Lower lobe of right lung (tissue), 2 donors: ENCODE measurements at regions not wholly inside any gene's neighbourhood (a gene's known extent, or its start where the extent isn't known, plus 50 kb on each side); places are given as distances from the start of the nearest gene placed in this dataset.

ENCODE experiments used
- ATAC-seq, 2 donors: fragments of 200-7000 bp; cut with Tn5 transposase; one replicate each; pipeline ENCODE4 v1.9.1; 2020 to 2022; ENCODE audit warnings: mild to moderate bottlenecking in 2 of 2, moderate library complexity in 2 of 2
- DNase-seq: peaks from one replicate; pipeline ENCODE4 v3.0.0-alpha.2; 2020
- H3K27ac ChIP-seq: fragments of 200-600 bp; one replicate; pipeline ENCODE4 v1.8.0; 2022
- H3K27me3 ChIP-seq: fragments of 200-600 bp; one replicate; pipeline ENCODE4 v1.8.0; 2022; ENCODE audit warnings: low read depth
- H3K36me3 ChIP-seq: fragments of 200-600 bp; one replicate; pipeline ENCODE4 v1.8.0; 2022; ENCODE audit warnings: mild to moderate bottlenecking
- H3K4me1 ChIP-seq: fragments of 200-600 bp; one replicate; pipeline ENCODE4 v1.8.0; 2022
- H3K4me3 ChIP-seq: fragments of 200-600 bp; one replicate; pipeline ENCODE4 v1.8.0; 2022; ENCODE audit warnings: mild to moderate bottlenecking
- H3K9me3 ChIP-seq: fragments of 200-600 bp; one replicate; pipeline ENCODE4 v1.8.0; 2022
- CTCF ChIP-seq: fragments of 200-600 bp; IDR thresholded peaks from one replicate; pipeline ENCODE4 v1.8.0; 2022; ENCODE audit warnings: antibody characterized with exemption, mild to moderate bottlenecking
- intact Hi-C: fragments of 100-400 bp; cut with DNase I; formaldehyde crosslinking; loops from one replicate; pipeline ENCODE4 v1.11.0; 2022
- donor health status: DM: no; HTN: yes; CAD: no; lungs with severe emphysema.

DNA sequence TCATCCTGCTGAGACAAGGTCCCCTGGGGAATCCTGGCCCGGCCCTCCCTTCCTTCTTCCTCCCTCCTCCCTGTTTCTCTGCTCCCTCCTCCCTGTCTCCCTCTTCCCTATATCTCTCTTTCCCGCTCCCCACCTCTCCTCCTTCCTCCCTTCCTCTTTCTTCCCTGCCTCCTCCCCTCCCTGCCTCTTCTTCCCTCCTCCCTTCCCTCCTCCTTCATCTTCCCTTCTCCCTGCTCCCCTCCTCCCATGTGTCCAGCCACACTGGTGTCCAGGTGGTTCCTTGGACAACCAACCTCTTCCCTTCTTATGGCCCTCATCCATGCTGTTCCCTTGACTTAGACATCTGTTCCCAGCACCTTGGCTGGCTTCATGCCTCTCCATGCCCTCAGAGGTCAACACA, 258.1 kb downstream of the MN1 start:
- Histone ChIP-seq H3K27me3 (no peaks in the 10 kb centered on the region), H3K9me3 (no peaks in the 10 kb centered on the region), H3K27ac (no peak overlapping the region), H3K36me3 (no peaks in the 10 kb centered on the region), H3K4me3 (no peak overlapping the region), H3K4me1 (no peaks in the 10 kb centered on the region)
- no peak for DNase-seq
- ATAC-seq = no peak
- TF ChIP-seq CTCF = no peak
- intact Hi-C loops = no loop called here

GRCh38 chr22:27545085-27545484, 256.5 kb downstream of the MN1 start:
- no peak for TF ChIP-seq CTCF

DNA sequence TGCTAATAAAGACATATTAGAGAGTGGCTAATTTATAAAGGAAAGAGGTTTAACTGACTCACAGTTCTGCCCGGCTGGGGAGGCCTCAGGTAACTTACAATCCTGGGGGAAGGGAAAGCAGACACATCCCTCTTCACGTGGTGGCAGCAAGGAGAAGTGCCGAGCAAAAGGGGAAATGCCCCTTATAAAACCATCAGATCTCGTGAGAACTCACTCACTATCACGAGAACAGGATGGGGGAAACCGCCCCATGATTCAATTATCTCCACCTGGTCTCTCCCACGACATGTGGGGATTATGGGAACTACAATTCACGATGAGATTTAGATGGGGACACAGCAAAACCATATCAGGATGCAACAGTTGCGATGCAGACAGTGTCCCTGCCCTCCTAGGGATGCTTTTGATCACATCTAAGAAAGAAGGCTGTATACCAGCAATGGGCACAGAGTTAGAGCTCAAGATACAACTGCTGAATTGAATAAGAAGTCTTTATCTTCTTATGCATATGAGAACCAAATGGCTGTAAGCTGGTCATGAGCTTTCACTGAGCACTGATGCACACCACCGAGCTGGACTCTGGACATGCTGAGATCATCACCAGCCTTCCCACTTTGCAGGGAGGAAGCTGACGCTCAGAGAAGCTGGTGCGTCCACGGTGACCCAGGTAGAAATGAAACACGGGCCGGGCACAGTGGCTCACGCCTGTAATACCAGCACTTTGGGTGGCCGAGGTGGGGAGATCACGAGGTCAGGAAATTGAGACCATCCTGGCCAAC, 255.2 kb downstream of the MN1 start:
- Histone ChIP-seq H3K9me3 (no peaks in the 10 kb centered on the region), H3K4me3 (no peak overlapping the region), H3K27ac (no peak overlapping the region), H3K27me3 (no peaks in the 10 kb centered on the region), H3K36me3 (no peaks in the 10 kb centered on the region), H3K4me1 (no peaks in the 10 kb centered on the region)
- TF ChIP-seq CTCF = no peak
- intact Hi-C loops = no loop called here
- ATAC-seq = no peak
- no peak for DNase-seq

More at GRCh38 chr22:27545085-27545484, 256.5 kb downstream of the MN1 start:
- intact Hi-C loops = no loop called here
- no peaks in the 10 kb centered on the region for H3K9me3 ChIP-seq
- no peaks in the 10 kb centered on the region for H3K36me3 ChIP-seq
- H3K4me1 ChIP-seq = no peaks in the 10 kb centered on the region
- ATAC-seq = no peak
- no peak overlapping the region for H3K4me3 ChIP-seq
- no peak overlapping the region for H3K27ac ChIP-seq
- no peaks in the 10 kb centered on the region for H3K27me3 ChIP-seq
- DNase-seq = no peak

DNA sequence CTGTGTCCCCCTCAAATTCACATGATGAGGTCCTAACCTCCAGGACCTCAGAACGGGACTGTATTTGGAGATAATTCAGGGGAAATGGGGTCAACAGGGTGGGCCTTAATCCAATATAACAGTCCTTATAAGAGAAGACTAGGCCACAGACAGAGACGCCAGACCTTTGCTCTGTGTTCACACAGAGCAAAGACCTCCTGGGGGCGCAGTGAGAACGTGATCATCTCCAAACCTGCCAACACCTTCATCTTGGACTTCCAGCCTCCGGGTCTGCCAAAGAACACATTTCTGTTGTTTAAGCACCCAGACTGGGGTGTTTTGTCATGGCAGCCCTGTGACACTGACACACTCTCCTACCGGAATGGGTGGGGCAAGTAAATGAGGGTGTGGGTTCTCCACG, 250.2 kb downstream of the MN1 start:
- no peaks in the 10 kb centered on the region for H3K27me3 ChIP-seq
- no peak overlapping the region for H3K4me3 ChIP-seq
- intact Hi-C loops = no loop called here
- no peak overlapping the region for H3K27ac ChIP-seq
- no peak for ATAC-seq
- H3K9me3 ChIP-seq = no peaks in the 10 kb centered on the region
- TF ChIP-seq CTCF = no peak
- DNase-seq = no peak
- no peaks in the 10 kb centered on the region for H3K36me3 ChIP-seq
- H3K4me1 ChIP-seq = no peaks in the 10 kb centered on the region

- DNase-seq (no peak), ATAC-seq (no peak)
- intact Hi-C loops = no loop called here
- no peak for TF ChIP-seq CTCF
- no peaks in the 10 kb centered on the region for H3K9me3 ChIP-seq
- H3K36me3 ChIP-seq = no peaks in the 10 kb centered on the region
- no peaks in the 10 kb centered on the region for H3K27me3 ChIP-seq
- H3K4me1 ChIP-seq = no peaks in the 10 kb centered on the region
- no peak overlapping the region for H3K4me3 ChIP-seq
- H3K27ac ChIP-seq = no peak overlapping the region
Observed at GRCh38 chr22:27552176-27552575, 249.4 kb downstream of the MN1 start.
